ENCODE measurements at regions not wholly inside any gene's neighbourhood (a gene's known extent, or its start where the extent isn't known, plus 50 kb on each side); places are given as distances from the start of the nearest gene placed in this dataset.

GRCh38 chr3:87761795-87762194 lies 297.0 kb downstream of the CGGBP1 start:
- Mint-ChIP-seq H3K36me3 (ENCODE audit: low read depth) (no peaks in the 10 kb centered on the region), H3K27ac (no peak overlapping the region), H3K9me3 (no peaks in the 10 kb centered on the region), H3K4me3 (no peak overlapping the region), H3K27me3 (no peaks in the 10 kb centered on the region), H3K4me1 (ENCODE audit: low read depth) (no peaks in the 10 kb centered on the region)
- TF ChIP-seq CTCF (IDR thresholded peaks at IDR 0.05), result no peak
- Histone ChIP-seq H3K36me3 (ENCODE audit: insufficient read depth, low read length) (no peaks in the 10 kb centered on the region), H3K27ac (ENCODE audit: low read depth in 1 of 2, low read length in 2 of 2) (no peak overlapping the region), H3K9me3 (ENCODE audit: control insufficient read depth in 1 of 2, insufficient read depth in 1 of 2, low read length in 2 of 2) (peaks cover 0 to 3% of the 10 kb centered on the region in 2 experiments), H3K4me1 (ENCODE audit: insufficient read depth, low read length) (no peaks in the 10 kb centered on the region), H3K27me3 (ENCODE audit: control insufficient read depth in 1 of 2, insufficient read depth in 2 of 2, low read length in 2 of 2) (no peaks in the 10 kb centered on the region), H3K4me3 (ENCODE audit: low read length) (no peak overlapping the region)
- DNase-seq (no peak), ATAC-seq (ENCODE audit: poor library complexity) (no peak)
- ChIA-PET CTCF (no interaction called here), POLR2A (no interaction called here)
- intact Hi-C loops (cut with DNase I, micrococcal nuclease), result no loop called here

- Mint-ChIP-seq H3K36me3 (ENCODE audit: low read depth) (no peaks in the 10 kb centered on the region), H3K4me1 (ENCODE audit: low read depth) (no peaks in the 10 kb centered on the region), H3K9me3 (no peaks in the 10 kb centered on the region), H3K27me3 (no peaks in the 10 kb centered on the region), H3K27ac (no peak overlapping the region), H3K4me3 (no peak overlapping the region)
- Histone ChIP-seq H3K27me3 (ENCODE audit: control insufficient read depth in 1 of 2, insufficient read depth in 2 of 2, low read length in 2 of 2) (no peaks in the 10 kb centered on the region), H3K9me3 (ENCODE audit: control insufficient read depth in 1 of 2, insufficient read depth in 1 of 2, low read length in 2 of 2) (peaks cover 0 to 3% of the 10 kb centered on the region in 2 experiments), H3K27ac (ENCODE audit: low read depth in 1 of 2, low read length in 2 of 2) (no peak overlapping the region), H3K4me1 (ENCODE audit: insufficient read depth, low read length) (no peaks in the 10 kb centered on the region), H3K4me3 (ENCODE audit: low read length) (no peak overlapping the region), H3K36me3 (ENCODE audit: insufficient read depth, low read length) (no peaks in the 10 kb centered on the region)
- POLR2A ChIA-PET, result no interaction called here
- intact Hi-C loops (cut with DNase I, micrococcal nuclease), result no loop called here
- DNase-seq, result no peak
- no peak for TF ChIP-seq CTCF (IDR thresholded peaks at IDR 0.05)
- CTCF ChIA-PET, result no interaction called here
- no peak for ATAC-seq (ENCODE audit: poor library complexity)
These were observed 297.5 kb downstream of the CGGBP1 start for GRCh38 chr3:87761341-87761740.

- H3K4me1 Mint-ChIP-seq (ENCODE audit: low read depth), result no peaks in the 10 kb centered on the region
- no peak for ATAC-seq (ENCODE audit: poor library complexity)
- H3K36me3 Mint-ChIP-seq (ENCODE audit: low read depth), result no peaks in the 10 kb centered on the region
- ChIA-PET CTCF (no interaction called here), POLR2A (no interaction called here)
- no peaks in the 10 kb centered on the region for H3K27me3 ChIP-seq (ENCODE audit: control insufficient read depth in 1 of 2, insufficient read depth in 2 of 2, low read length in 2 of 2)
- intact Hi-C loops (cut with DNase I, micrococcal nuclease), result no loop called here
- H3K4me3 Mint-ChIP-seq, result no peak overlapping the region
- no peak for DNase-seq
- no peaks in the 10 kb centered on the region for H3K36me3 ChIP-seq (ENCODE audit: insufficient read depth, low read length)
- no peaks in the 10 kb centered on the region for H3K4me1 ChIP-seq (ENCODE audit: insufficient read depth, low read length)
- no peak overlapping the region for H3K4me3 ChIP-seq (ENCODE audit: low read length)
- peaks cover 8% of the 10 kb centered on the region for H3K27me3 Mint-ChIP-seq
- H3K27ac Mint-ChIP-seq, result no peak overlapping the region
- no peak overlapping the region for H3K27ac ChIP-seq (ENCODE audit: low read depth in 1 of 2, low read length in 2 of 2)
- H3K9me3 ChIP-seq (ENCODE audit: control insufficient read depth in 1 of 2, insufficient read depth in 1 of 2, low read length in 2 of 2), result peaks cover 0 to 5% of the 10 kb centered on the region in 2 experiments
- TF ChIP-seq CTCF (IDR thresholded peaks at IDR 0.05), result no peak
- H3K9me3 Mint-ChIP-seq, result no peaks in the 10 kb centered on the region
These were observed 302.2 kb downstream of the CGGBP1 start for GRCh38 chr3:87756616-87757015.

Data from CD4-positive, alpha-beta T cell (primary cell).